NB4 (cell line): ENCODE measurements at regions not wholly inside any gene's neighbourhood (a gene's known extent, or its start where the extent isn't known, plus 50 kb on each side); places are given as distances from the start of the nearest gene placed in this dataset.

Source experiments
- DNase-seq: peaks from one replicate; pipeline ENCODE4 v3.0.0; 2010; ENCODE audit warnings: low read depth
- H3K4me3 ChIP-seq: one replicate; pipeline ENCODE4 v1.5.1; 2011; ENCODE audit warnings: mild to moderate bottlenecking, low read depth, low read length, moderate library complexity
- MYC ChIP-seq: IDR thresholded peaks from 2 replicates; pipeline ENCODE4 v1.6.1; 2011; ENCODE audit warnings: low read depth, low read length
- POLR2A ChIP-seq: IDR thresholded peaks from 2 replicates; pipeline ENCODE4 v1.6.1; 2011; ENCODE audit warnings: mild to moderate bottlenecking; ENCODE audit not compliant: insufficient read length; ENCODE audit errors: extremely low read depth
- TF ChIP-seq, protein P1 (sequence below): IDR thresholded peaks from one replicate; pipeline ENCODE4 v1.5.1; 2012; ENCODE audit warnings: low read depth, low read length
- TF ChIP-seq, protein P2 (sequence below): IDR thresholded peaks from 2 replicates; pipeline ENCODE4 v1.6.1; 2011; ENCODE audit warnings: low read depth, low read length

- H3K4me3 ChIP-seq = no peak overlapping the region
- no peak for DNase-seq
- TF ChIP-seq POLR2A (no peak), MYC (no peak)
- TF ChIP-seq, protein P1, sequence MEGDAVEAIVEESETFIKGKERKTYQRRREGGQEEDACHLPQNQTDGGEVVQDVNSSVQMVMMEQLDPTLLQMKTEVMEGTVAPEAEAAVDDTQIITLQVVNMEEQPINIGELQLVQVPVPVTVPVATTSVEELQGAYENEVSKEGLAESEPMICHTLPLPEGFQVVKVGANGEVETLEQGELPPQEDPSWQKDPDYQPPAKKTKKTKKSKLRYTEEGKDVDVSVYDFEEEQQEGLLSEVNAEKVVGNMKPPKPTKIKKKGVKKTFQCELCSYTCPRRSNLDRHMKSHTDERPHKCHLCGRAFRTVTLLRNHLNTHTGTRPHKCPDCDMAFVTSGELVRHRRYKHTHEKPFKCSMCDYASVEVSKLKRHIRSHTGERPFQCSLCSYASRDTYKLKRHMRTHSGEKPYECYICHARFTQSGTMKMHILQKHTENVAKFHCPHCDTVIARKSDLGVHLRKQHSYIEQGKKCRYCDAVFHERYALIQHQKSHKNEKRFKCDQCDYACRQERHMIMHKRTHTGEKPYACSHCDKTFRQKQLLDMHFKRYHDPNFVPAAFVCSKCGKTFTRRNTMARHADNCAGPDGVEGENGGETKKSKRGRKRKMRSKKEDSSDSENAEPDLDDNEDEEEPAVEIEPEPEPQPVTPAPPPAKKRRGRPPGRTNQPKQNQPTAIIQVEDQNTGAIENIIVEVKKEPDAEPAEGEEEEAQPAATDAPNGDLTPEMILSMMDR = no peak
- TF ChIP-seq, protein P2, sequence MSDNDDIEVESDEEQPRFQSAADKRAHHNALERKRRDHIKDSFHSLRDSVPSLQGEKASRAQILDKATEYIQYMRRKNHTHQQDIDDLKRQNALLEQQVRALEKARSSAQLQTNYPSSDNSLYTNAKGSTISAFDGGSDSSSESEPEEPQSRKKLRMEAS = no peak
These were observed 132.3 kb downstream of the TNFSF18 start for GRCh38 chr1:172918478-172918877.

- no peak for DNase-seq
- H3K4me3 ChIP-seq = no peak overlapping the region
- TF ChIP-seq, protein P2 = no peak
- no peak for TF ChIP-seq MYC
- no peak for TF ChIP-seq POLR2A
- TF ChIP-seq, protein P1 = no peak
These were observed 124.7 kb downstream of the TNFSF18 start for GRCh38 chr1:172926070-172926469.

DNA sequence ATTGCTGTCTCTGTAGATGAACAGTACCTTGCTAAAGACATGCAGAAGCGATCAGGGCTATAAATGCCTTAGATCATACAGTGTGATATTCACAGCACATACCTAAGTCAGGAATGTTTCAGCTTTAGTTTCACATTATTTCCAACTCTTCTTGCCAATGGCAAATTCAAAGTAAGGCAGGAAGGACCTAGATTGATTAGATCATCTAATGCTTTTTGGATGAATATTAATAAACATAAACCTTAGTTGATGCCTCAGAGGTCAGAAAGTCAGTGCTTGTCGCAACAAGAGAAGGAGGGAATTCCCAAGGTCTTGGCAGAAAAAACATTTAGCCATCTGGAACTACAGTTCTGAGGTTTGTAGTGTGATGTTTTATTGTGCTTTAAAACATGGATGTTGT is 122.3 kb downstream of the TNFSF18 start:
- H3K4me3 ChIP-seq = no peak overlapping the region
- no peak for DNase-seq
- TF ChIP-seq, protein P2 = no peak
- TF ChIP-seq POLR2A (no peak), MYC (no peak)
- TF ChIP-seq, protein P1 = no peak

GRCh38 chr1:172929006-172929405 is 121.7 kb downstream of the TNFSF18 start:
- H3K4me3 ChIP-seq = no peak overlapping the region
- TF ChIP-seq, protein P1 = no peak
- TF ChIP-seq MYC (no peak), POLR2A (no peak)
- TF ChIP-seq, protein P2 = no peak
- no peak for DNase-seq

DNA sequence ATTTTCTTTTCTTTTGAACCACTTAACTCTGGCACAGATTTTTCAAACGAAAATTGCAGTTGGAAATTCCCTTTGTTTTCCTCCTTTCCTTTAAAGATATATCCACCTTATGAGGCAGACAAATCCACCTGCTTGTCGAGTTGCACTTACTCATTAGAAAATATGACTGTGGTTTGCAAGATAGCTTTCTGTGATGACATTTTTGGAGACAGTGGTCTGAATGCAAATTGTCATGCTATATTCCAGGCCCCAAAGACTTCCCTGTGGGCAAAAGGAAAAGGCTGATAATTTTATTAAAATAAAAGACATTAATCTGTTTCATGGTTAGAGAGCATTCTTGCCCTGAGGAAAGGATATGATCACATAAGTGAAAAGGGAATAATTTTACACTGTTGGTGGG is 120.6 kb downstream of the TNFSF18 start:
- H3K4me3 ChIP-seq = no peak overlapping the region
- no peak for DNase-seq
- TF ChIP-seq, protein P2 = no peak
- TF ChIP-seq, protein P1 = no peak
- TF ChIP-seq POLR2A = no peak
- TF ChIP-seq MYC = no peak

- DNase-seq = no peak
- no peak overlapping the region for H3K4me3 ChIP-seq
These were observed 119.4 kb downstream of the TNFSF18 start for GRCh38 chr1:172931340-172931739.

More at GRCh38 chr1:172931340-172931739, 119.4 kb downstream of the TNFSF18 start:
- TF ChIP-seq, protein P1 = no peak
- TF ChIP-seq, protein P2 = no peak
- TF ChIP-seq MYC (no peak), POLR2A (no peak)
